HG03066 (cell line): ENCODE measurements at regions not wholly inside any gene's neighbourhood (a gene's known extent, or its start where the extent isn't known, plus 50 kb on each side); places are given as distances from the start of the nearest gene placed in this dataset.
"Not testable (repeated sequence)": the region's sequence is repeated elsewhere in the genome, so short reads cannot be mapped to it uniquely, and the experiment has no call there.

Experiments used
- ATAC-seq: cut with Tn5 transposase; IDR thresholded peaks from one replicate; pipeline ENCODE4 v1.9.1; 2021; ENCODE audit warnings: low read depth; ENCODE audit not compliant: unreplicated experiment

DNA sequence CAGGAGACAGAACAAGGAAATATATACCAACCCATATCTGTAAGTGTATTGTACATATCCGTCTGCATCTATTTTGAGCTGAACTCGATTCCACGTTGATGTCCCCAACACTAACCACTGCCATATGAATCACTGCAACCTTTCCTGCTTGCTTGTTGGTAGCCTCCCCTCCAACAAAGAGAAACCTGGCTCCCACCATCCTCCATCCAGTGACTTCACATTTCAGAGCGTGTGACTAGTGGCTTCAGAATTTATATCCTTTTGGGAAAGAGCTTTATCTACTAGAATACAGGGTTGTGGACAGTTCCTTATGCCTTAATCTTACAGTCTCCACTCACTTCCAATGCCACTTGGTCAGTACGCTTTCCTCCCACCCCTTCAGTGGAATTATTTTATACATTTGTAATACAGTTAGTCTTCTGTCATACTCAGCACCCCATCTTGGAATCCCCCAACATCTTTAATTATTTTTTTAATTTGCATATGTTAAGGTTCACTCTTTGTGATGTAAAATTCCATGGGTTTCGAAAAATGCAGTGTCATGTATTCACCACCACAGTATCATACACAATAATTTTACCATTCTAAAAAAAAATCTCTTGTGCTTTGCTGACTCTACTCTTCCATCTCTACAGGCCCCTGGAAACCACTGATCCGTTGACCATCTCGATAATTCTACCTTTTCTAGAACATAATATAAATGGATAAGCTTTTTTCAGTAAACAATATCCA, 264.7 kb downstream of the BCL2L11 start:
- ATAC-seq = not testable (repeated sequence)

DNA sequence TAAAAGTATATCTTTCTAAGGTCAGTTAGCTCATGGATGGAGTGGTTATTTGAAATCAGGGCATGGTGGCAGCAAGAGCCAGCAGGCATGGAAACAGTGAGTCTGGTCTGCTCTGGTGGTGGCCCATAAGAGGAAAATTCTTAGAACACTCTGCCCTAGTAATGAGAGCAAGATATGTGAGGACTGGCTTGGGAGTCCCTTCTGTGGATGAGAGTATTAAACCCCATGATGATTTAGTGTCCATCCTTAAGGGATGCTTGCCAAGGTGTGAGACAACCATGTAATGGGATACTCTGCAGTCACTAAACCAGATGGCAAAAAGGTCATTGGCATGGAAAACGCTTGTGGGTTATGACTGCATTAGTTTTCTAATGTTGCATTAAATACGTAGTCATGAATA, 269.9 kb downstream of the BCL2L11 start:
- ATAC-seq = not testable (repeated sequence)

GRCh38 chr2:111395350-111396128, 274.8 kb downstream of the BCL2L11 start:
- ATAC-seq = not testable (repeated sequence)

DNA sequence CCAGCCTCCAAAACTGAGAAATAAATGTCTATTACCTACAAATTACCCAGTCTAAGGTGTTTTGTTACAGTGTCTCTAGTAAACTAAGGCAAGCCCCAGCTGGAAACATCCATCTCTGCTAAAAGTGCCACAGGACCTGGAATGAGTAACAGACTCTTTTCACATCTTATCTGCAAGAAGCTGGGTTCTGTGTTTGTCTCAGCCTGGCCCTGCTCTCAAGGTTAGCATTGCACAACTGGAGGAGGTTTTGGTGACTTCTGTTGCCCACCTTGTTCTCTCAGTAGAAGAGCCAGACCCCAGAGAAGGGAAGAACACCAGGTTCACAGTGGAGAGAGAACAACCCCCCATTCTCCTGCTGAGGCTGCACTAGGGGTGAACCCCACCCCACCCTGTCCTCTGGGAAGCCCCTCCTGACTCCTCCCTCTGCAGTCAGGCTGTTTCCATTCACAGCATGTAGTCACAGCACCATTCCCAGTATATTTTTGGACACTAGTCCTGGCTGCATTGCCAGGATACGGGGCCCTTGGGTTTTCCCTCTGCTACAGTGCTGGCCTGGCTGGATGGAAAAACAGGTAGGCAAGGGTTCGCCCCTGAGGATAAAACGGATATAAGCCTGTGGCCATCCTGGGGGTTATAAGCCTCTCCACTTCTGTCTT, 280.0 kb downstream of the BCL2L11 start:
- ATAC-seq = not testable (repeated sequence)

GRCh38 chr2:111401270-111402140, 280.8 kb downstream of the BCL2L11 start:
- not testable (repeated sequence) for ATAC-seq

DNA sequence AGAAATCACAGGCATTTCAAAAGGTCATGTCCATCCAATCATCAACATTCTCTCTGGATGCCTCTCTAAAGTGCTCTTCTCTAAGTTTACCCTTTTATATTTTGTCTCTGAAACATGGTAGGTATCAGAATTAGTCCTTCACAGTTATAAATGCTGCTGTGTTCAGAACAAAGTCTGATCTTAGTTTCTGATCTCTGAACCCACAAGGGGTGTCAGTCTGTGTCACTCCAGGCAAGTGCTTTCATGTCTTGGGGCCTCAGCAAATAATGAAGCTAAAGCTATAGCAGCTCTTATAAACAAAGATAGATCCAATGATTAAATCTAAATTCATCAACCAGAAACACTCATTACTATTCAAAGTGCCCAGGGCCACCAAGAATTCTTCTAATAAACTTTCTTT, 281.7 kb downstream of the BCL2L11 start:
- ATAC-seq = not testable (repeated sequence)

DNA sequence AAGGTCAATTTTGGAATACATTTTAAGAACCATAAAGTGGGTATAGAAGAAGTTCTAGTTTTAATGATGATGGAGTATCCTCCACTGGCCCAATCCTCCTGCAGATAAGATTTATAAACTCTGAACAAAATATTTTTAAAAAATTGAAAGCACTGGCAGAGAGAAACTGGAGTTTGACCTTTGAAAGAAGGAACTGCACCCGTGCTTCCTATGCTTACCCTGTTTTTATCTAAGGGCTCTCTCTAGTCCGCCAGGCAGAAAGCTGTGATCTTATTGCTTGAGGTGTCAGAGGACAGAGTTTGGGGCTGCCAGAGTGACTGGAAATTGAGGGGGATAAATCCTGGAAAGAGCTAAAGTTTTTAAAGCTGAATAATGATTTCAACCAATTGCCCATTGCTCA, 282.6 kb downstream of the BCL2L11 start:
- ATAC-seq = not testable (repeated sequence)

- ATAC-seq = not testable (repeated sequence)
These were observed 285.9 kb downstream of the BCL2L11 start for GRCh38 chr2:111406616-111407015.

DNA sequence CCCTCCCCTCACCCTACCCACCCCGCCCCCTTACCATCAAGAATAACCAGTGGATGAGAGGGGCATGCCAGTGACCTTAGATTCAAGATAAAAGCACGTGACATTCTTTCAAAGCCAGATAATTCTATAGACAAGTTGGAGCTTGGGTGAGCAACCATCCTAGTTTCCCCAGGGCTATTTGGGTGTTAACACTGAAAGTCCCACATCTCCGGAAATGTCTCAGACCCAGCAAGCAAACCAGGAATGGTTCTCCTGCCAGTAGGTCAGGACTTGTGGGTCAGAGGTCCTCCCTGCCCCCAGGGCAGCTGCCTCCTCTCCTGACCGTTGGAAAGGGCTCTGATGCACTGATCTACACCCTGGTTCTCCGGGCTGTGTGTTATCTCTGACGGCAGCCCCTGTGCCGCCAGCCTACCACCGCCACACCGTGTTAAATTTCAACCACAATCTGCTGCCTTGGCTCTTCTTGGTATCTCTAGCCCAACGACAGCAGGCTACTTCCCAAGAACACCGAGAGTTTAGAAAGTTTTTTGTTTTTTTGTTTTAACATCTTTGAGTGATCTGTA, 287.0 kb downstream of the BCL2L11 start:
- ATAC-seq = not testable (repeated sequence)

DNA sequence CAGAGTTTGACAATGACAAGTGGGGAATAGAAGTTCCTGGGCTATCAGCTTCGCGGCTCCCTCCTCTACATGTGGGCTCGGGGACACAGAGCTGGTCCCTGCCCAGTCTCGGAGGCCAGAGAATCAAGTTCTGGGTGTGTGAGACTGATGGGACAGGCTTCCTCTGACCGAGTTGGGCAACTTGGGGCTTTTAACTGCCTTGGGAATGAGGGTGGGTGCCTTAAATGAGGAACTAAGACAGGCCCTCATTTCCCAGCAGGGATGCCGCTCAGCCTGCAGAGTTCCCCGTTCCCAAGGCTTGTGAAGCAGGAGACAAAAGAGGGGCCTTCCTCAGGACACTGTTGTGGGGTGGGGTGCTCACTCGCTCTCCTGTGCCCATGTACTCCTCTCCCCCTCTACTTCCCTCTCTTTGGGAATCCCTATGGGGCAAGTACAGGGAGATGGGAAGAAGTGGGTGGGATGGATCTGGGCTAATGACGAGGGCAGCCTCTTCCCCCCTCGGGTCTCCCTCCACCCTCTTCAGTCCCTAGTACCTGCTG, 290.2 kb downstream of the BCL2L11 start:
- not testable (repeated sequence) for ATAC-seq

GRCh38 chr2:111411867-111412681, 291.4 kb downstream of the BCL2L11 start:
- ATAC-seq = not testable (repeated sequence)

GRCh38 chr2:111412841-111413650, 292.3 kb downstream of the BCL2L11 start:
- ATAC-seq = not testable (repeated sequence)

DNA sequence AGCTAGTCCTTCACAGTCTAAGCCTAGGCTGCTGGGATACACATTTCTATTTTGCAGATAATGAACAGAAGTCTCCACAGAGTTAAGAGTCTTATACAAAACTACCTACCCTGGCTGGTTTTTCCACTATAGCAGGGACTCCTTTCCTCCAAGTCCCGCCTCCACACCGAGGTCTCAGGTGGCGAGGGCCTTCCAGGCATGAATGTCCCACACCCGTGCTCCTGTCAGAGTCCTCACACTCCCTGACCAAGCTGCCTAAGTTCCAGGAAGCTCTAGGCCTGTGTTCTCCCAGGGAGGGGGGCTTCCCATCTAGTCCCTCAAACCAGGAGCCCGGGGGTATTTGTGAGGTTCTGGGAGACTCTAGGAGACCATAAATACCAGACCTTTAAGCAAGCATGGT, 293.2 kb downstream of the BCL2L11 start:
- not testable (repeated sequence) for ATAC-seq

DNA sequence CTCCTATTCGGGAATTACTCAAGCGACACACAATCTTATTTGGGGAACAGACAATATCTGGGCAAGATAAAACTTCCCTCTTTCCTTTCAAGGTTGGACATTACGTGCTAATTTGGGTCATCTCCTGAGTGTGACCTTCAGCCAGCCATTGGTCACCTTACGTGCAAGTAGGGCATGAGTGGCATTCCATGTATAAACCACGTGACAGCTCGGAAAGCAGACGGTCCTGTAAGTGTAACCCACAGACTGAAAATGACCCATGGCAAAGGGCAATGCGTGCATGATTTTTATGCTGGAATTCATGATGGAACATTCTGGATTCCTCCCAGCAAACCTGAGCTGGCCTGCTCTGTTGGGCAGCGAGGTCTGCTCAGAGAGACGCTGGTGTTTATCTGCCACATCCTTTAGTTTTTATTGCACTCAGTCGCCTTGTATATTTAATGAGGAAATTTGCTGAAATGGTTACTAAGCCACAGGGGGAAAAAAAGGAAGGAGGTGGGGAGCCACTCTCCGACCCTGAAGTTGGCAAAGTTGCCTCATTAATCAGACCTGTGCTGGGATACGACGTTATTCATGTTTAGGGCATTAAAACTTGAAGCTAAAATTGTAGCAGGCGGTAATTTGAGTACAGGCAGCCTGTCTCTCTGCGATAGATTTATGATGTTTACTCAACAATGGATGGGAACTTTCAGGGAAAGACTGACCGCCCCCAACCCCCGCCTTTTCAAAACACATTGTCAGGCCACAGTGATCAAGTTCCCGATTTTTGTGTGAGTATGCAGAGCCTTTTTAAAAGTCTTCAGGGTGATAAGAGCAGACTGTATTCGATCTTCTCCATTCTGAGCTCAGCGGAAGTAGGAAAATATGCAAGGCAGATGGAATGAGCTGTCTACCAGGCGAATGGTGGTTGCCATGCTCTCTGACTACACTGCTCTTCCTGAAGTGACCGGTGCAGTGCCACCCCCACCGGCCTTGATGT, 295.3 kb downstream of the BCL2L11 start:
- not testable (repeated sequence) for ATAC-seq

DNA sequence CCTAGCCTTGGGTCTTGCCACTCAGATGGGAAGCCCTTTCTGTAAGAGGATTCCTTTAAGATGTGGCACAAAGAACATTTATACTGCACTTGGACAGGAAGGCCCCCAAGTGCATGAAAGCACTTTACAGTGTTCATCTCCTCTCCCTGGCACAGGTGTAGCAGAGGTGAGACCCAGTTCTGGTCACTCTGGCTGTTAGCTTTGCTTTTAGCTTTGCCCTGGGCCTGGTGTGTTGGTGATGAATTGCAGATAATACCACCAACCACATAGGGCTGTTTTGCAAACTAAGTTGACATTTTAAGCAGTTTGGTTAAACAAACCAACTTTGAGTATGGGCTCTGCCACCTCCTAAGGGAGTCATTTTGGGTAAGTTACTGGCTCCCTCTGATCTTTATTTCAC, 296.3 kb downstream of the BCL2L11 start:
- not testable (repeated sequence) for ATAC-seq

GRCh38 chr2:111418091-111418875, 297.6 kb downstream of the BCL2L11 start:
- not testable (repeated sequence) for ATAC-seq
